A673 (cell line): ENCODE measurements at regions not wholly inside any gene's neighbourhood (a gene's known extent, or its start where the extent isn't known, plus 50 kb on each side); places are given as distances from the start of the nearest gene placed in this dataset.

ENCODE experiments used
- BruUV-seq: library from RNA; stranded (reverse); fragments of 400-500 nt; replicated peaks from 2 replicates; lab custom pipeline; 2021; lab: Mats Ljungman, UMichigan
- CTCF ChIA-PET: fragments of 300-600 bp; sonication (Branson Sonifier 250); formaldehyde crosslinking; loops from one replicate; lab custom pipeline; 2022; ENCODE audit warnings: antibody characterized with exemption; lab: Charles Lee
- POLR2A ChIA-PET: fragments of 300-600 bp; sonication (Branson Sonifier 250); formaldehyde crosslinking; loops from one replicate; lab custom pipeline; 2022; ENCODE audit warnings: antibody characterized with exemption; ENCODE audit not compliant: low non-redundant PET; lab: Charles Lee
- DNase-seq: peaks from one replicate; pipeline ENCODE4 v3.0.0-alpha.2; 2015; ENCODE audit warnings: low spot score
- H3K27ac ChIP-seq: fragments of 200-600 bp; sonication (generic); 2 replicates; pipeline ENCODE4 v1.5.1; 2016; ENCODE audit warnings: mixed run types, low read depth, mild to moderate bottlenecking, mixed read lengths, antibody characterized with exemption, low read length; ENCODE audit not compliant: poor library complexity, severe bottlenecking
- H3K27me3 ChIP-seq: fragments of 200-600 bp; sonication (generic); replicated peaks from 2 replicates; pipeline ENCODE4 v1.6.1; 2017; ENCODE audit warnings: mixed run types, low read depth, mild to moderate bottlenecking, mixed read lengths, antibody characterized with exemption, low read length; ENCODE audit not compliant: insufficient read depth, poor library complexity
- H3K36me3 ChIP-seq: fragments of 200-600 bp; sonication (generic); 2 replicates; pipeline ENCODE4 v1.6.1; 2016; ENCODE audit warnings: mixed run types, mild to moderate bottlenecking, mixed read lengths, antibody characterized with exemption, low read length; ENCODE audit not compliant: insufficient read depth, poor library complexity, severe bottlenecking
- H3K4me1 ChIP-seq: fragments of 200-600 bp; sonication (generic); 2 replicates; pipeline ENCODE4 v1.6.1; 2017; ENCODE audit warnings: mixed run types, mild to moderate bottlenecking, mixed read lengths, antibody characterized with exemption, low read length; ENCODE audit not compliant: insufficient read depth, poor library complexity, severe bottlenecking
- H3K4me3 ChIP-seq: fragments of 200-600 bp; sonication (generic); 2 replicates; pipeline ENCODE4 v1.5.1; 2016; ENCODE audit warnings: low read depth, mixed run types, mild to moderate bottlenecking, mixed read lengths, low read length; ENCODE audit not compliant: poor library complexity, severe bottlenecking
- H3K9me3 ChIP-seq: fragments of 200-600 bp; sonication (generic); 2 replicates; pipeline ENCODE4 v1.6.1; 2016; ENCODE audit warnings: mixed run types, low read depth, mild to moderate bottlenecking, mixed read lengths, antibody characterized with exemption, low read length; ENCODE audit not compliant: poor library complexity, severe bottlenecking
- EZH2 ChIP-seq: fragments of 200-600 bp; sonication (generic); IDR thresholded peaks from 2 replicates; pipeline ENCODE4 v1.6.1; 2017; ENCODE audit warnings: borderline replicate concordance, low read depth, mild to moderate bottlenecking, mixed read lengths, antibody characterized with exemption, low read length; ENCODE audit not compliant: poor library complexity, severe bottlenecking
- intact Hi-C: fragments of 100-400 bp; cut with micrococcal nuclease; formaldehyde crosslinking; loops from one replicate; pipeline ENCODE4 v1.10.0; 2022; ENCODE audit not compliant: unreplicated experiment
- TF ChIP-seq, protein P1 (sequence below): fragments of 300-800, 200-600 bp; sonication (generic); conservative IDR thresholded peaks from 2 replicates; pipeline ENCODE4 v1.5.1; 2017; ENCODE audit warnings: low read depth, mild to moderate bottlenecking, antibody characterized with exemption, low read length, moderate library complexity, mixed read lengths

DNA sequence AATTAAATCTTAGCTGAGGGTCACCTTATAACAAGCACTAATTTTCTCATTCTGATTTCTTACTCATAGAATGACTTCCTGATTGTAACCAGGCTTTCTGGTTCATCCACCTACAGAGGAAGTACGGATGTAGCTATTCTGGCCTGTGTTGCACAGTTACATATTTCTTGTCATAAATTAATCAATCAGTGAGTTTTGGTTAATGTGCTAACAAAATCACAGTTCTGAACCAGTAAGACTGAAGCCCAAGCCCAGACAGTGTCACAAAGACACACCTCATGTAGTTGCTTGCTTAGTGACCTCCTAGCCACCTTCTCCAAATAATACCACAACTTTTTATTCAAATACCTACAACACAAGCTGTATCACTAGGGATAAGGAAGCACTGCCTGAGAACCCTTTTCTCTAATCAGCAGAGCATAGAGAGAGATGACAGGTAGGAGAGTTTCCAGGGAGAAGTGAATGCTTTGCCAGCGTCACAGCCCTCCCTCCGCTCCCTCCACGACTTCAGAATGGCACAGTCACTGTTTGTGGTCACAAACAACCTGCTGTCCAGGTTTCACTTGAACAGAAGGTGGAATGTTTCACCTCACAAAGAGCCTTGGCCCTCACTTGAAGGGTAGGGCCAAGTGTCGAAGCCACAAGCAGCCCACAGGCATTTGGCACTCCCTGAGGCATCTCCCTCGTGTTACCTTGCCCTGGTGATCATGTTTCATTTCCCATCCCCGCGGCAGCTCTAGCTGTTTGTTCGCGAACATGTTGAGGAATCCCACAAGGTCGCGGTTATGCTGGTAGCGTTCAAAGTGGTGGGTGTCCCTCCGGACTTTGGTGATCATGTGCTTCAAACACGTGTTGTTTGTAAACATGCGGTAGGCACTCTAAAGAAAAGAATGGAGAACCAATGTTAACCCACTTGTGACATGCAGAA is 120.8 kb upstream of the STK17B start:
- no peaks in the 10 kb centered on the region for H3K27me3 ChIP-seq
- DNase-seq = no peak
- ChIA-PET CTCF (no interaction called here), POLR2A (no interaction called here)
- no peaks in the 10 kb centered on the region for H3K4me1 ChIP-seq
- no TSS peak for BruUV-seq
- intact Hi-C loops = no loop called here
- H3K36me3 ChIP-seq = no peaks in the 10 kb centered on the region
- H3K27ac ChIP-seq = no peak overlapping the region
- H3K9me3 ChIP-seq = no peaks in the 10 kb centered on the region
- H3K4me3 ChIP-seq = no peak overlapping the region
- TF ChIP-seq, protein P1, sequence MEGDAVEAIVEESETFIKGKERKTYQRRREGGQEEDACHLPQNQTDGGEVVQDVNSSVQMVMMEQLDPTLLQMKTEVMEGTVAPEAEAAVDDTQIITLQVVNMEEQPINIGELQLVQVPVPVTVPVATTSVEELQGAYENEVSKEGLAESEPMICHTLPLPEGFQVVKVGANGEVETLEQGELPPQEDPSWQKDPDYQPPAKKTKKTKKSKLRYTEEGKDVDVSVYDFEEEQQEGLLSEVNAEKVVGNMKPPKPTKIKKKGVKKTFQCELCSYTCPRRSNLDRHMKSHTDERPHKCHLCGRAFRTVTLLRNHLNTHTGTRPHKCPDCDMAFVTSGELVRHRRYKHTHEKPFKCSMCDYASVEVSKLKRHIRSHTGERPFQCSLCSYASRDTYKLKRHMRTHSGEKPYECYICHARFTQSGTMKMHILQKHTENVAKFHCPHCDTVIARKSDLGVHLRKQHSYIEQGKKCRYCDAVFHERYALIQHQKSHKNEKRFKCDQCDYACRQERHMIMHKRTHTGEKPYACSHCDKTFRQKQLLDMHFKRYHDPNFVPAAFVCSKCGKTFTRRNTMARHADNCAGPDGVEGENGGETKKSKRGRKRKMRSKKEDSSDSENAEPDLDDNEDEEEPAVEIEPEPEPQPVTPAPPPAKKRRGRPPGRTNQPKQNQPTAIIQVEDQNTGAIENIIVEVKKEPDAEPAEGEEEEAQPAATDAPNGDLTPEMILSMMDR = no peak
- no peak for TF ChIP-seq EZH2

DNA sequence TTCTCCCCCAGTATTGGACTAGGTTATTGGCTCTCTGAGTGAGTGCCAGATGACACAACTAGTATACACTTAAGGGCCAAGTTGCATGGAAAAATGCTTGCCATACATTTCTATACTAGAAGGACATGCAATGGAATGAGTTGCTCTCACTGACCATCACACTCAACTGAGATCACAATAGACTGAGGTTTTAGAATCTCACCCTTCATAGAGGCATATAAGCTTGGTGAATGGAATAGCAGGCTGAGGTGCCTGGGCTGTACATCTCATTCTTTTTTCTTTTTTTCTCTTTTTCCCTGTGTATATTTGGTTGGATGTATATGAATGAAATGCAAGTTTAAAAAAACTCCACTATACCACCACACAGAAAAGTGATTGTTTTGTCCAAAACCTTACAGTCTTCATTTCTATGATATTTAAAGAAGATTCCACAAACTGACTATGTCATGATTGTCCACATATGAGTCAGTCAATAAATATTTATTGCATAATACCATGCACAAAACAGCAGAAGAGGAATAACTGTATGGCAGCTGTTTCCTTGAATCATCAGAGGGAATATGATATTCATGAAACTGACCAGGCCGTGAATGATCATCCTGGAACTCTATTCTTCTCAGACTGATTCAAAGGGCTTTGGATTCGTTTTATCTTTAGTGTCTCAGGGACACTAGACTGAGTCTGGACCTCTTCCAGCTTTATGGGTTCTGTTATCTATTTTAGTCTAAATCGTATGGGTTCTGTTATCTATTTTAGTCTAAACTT is 122.6 kb upstream of the STK17B start:
- no peak overlapping the region for H3K27ac ChIP-seq
- intact Hi-C loops = no loop called here
- H3K4me1 ChIP-seq = no peaks in the 10 kb centered on the region
- no TSS peak for BruUV-seq
- TF ChIP-seq, protein P1 = no peak
- TF ChIP-seq EZH2 = no peak
- DNase-seq = no peak
- H3K9me3 ChIP-seq = no peaks in the 10 kb centered on the region
- POLR2A ChIA-PET = no interaction called here
- CTCF ChIA-PET = no interaction called here
- no peaks in the 10 kb centered on the region for H3K36me3 ChIP-seq
- H3K27me3 ChIP-seq = no peaks in the 10 kb centered on the region
- H3K4me3 ChIP-seq = no peak overlapping the region

DNA sequence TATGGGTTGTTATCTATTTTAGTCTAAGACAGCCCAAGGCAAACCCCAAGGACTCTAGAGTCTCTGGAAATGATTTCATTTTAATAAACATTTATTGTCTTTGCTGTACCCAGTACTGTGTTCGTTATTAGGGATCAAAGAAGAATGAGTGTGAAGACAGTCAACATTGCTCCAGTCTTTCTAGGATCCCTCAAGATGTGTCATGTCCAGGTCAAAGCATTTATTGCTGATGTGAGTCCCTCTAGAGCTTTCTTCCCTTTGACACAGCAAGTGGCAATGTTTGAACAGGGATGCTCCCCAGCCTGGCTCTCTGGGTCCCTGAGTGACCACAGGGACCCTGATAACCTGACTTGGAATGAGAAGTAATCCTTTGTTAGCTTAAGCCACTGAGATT is 123.1 kb upstream of the STK17B start:
- Histone ChIP-seq H3K4me3 (no peak overlapping the region), H3K9me3 (no peaks in the 10 kb centered on the region), H3K27me3 (no peaks in the 10 kb centered on the region), H3K36me3 (no peaks in the 10 kb centered on the region), H3K27ac (no peak overlapping the region), H3K4me1 (no peaks in the 10 kb centered on the region)
- CTCF ChIA-PET = no interaction called here
- no peak for DNase-seq
- POLR2A ChIA-PET = no interaction called here
- TF ChIP-seq EZH2 = no peak
- TF ChIP-seq, protein P1 = no peak
- intact Hi-C loops = no loop called here
- BruUV-seq = no TSS peak
